SH-SY5Y (cell line): ENCODE measurements at regions not wholly inside any gene's neighbourhood (a gene's known extent, or its start where the extent isn't known, plus 50 kb on each side); places are given as distances from the start of the nearest gene placed in this dataset.

Experiments
- GATA2 ChIP-seq: IDR thresholded peaks from 2 replicates; pipeline ENCODE4 v1.6.1; 2011; ENCODE audit warnings: mild to moderate bottlenecking, low read depth, low read length
- GATA3 ChIP-seq: IDR thresholded peaks from 2 replicates; pipeline ENCODE4 v1.6.1; 2011; ENCODE audit warnings: low read depth, mild to moderate bottlenecking, low read length, moderate library complexity

GRCh38 chr15:31271711-31272557 is 54.7 kb upstream of the KLF13 start:
- TF ChIP-seq GATA3: no peak

GRCh38 chr15:31272558-31273257 is 53.9 kb upstream of the KLF13 start:
- no peak for TF ChIP-seq GATA3
- TF ChIP-seq GATA2: no peak

- no peak for TF ChIP-seq GATA3
Measured at GRCh38 chr15:31273258-31273941, 53.2 kb upstream of the KLF13 start.

- TF ChIP-seq GATA3 (no peak), GATA2 (no peak)
Measured at GRCh38 chr15:31274496-31275330, 51.9 kb upstream of the KLF13 start.

GRCh38 chr15:31275331-31276262 is 51.0 kb upstream of the KLF13 start:
- TF ChIP-seq GATA3 (no peak), GATA2 (no peak)

- TF ChIP-seq GATA2: no peak
- TF ChIP-seq GATA3: no peak
Measured at GRCh38 chr15:31276596-31277298, 49.9 kb upstream of the KLF13 start.
